ENCODE measurements at regions not wholly inside any gene's neighbourhood (a gene's known extent, or its start where the extent isn't known, plus 50 kb on each side); places are given as distances from the start of the nearest gene placed in this dataset.
A peak's percentile ranks its signal among the peaks of the same experiment; 100 is the strongest.

DNA sequence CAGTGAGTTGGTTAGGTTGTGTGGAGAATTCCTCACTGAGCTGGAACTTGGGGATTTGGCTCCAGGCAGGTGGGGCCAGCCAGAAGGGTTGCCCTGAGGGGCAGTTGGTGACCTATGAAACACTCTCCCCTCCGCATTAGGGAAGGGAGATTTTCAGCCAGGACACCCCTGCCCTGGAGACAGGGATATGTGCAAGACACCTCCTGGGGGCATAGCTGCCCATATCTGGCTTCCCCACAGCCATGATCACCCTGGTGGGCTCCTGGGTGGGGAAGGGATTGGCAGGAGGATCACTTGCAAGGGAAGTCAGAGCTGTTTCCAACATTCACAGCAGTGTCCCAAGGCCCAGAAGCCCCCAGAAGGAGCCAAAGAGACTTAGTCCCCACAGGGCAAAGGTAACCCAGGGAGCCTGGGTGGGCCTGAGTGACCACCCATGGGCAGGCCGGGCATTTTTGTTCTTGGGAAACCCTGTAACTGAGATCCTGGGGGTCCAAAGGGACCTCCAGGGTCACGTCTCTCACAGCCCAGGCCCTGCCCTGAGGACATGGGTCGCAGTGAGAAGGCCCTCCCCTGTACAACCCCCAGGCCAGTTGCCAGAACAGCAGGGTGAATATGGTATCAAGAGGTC, 145.8 kb downstream of the MRPL14 start:
- TF ChIP-seq, protein P1, sequence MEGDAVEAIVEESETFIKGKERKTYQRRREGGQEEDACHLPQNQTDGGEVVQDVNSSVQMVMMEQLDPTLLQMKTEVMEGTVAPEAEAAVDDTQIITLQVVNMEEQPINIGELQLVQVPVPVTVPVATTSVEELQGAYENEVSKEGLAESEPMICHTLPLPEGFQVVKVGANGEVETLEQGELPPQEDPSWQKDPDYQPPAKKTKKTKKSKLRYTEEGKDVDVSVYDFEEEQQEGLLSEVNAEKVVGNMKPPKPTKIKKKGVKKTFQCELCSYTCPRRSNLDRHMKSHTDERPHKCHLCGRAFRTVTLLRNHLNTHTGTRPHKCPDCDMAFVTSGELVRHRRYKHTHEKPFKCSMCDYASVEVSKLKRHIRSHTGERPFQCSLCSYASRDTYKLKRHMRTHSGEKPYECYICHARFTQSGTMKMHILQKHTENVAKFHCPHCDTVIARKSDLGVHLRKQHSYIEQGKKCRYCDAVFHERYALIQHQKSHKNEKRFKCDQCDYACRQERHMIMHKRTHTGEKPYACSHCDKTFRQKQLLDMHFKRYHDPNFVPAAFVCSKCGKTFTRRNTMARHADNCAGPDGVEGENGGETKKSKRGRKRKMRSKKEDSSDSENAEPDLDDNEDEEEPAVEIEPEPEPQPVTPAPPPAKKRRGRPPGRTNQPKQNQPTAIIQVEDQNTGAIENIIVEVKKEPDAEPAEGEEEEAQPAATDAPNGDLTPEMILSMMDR (IDR thresholded peaks at IDR 0.05), result no peak
- no peak for TF ChIP-seq POLR2A (IDR thresholded peaks at IDR 0.05)
- peaks cover 0 to 3% (median 0%) of the 10 kb centered on the region in 4 donors for H3K4me1 ChIP-seq
- H3K27ac ChIP-seq, result no peak overlapping the region
- H3K36me3 ChIP-seq, result no peaks in the 10 kb centered on the region
- no peaks in the 10 kb centered on the region for H3K9me3 ChIP-seq
- no peak overlapping the region for H3K4me3 ChIP-seq
- H3K27me3 ChIP-seq, result no peaks in the 10 kb centered on the region
- DNase-seq, result peak in 1 of 3 donors; percentile 34

DNA sequence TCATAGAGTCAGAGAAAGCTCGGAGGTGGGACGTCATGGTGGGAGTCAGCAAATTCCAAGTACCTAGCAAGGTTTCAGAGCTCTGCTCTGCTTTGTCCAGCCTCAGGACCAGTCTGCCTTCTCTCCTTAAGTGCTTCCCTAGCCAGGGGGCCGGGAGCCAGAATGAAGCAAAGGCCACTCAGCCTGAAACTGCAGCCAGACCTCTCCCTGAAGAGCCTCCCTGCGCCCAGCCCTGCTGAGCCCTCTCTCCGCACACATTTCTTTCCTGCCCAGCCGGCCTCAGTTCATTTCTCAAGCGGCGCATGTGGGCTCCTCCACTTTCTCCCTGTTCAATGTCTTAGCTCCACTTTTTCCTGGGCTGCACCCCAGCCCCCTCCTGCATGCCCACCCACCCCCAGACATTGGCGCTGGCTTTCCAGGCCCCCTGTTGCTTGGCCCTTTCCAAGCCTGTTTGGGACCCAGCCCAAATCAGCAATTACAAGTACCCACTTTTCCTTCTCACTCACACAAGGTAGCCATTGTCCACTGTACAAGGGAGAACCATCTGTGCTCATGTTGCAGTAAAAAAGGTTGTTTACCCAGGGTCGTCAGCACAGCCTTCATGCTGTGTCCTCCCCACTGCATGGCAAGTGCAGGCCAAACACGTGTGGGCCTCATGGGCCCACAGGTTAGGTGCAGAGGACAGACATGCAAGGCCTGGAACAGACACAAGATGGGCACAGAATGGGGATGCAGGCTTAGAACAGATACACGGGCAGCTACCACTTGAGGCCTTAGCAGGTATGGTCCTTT, 147.1 kb downstream of the MRPL14 start:
- TF ChIP-seq, protein P1 (IDR thresholded peaks at IDR 0.05), result no peak
- TF ChIP-seq POLR2A (IDR thresholded peaks at IDR 0.05), result no peak
- H3K36me3 ChIP-seq, result no peaks in the 10 kb centered on the region

DNA sequence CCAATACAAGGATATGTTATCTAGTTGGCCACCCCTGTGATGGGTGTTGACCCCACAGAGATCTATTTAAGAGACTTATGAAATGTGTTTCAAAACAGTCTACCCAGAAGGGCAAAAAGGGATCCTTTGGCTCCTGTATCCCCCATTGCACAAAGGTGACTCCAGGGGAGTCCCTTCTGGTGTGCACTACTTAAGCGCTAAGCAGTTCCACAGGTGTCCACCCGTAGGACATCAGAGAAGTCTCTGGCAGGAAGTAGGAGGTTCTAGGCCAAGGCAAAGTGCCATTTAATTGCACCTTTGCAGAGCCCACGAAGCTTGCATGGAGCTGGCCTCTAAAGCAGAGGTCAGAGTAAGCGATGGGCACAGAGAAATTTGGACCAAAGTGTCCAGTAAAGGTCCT, 147.7 kb downstream of the MRPL14 start:
- no peak for DNase-seq
- Histone ChIP-seq H3K4me1 (peaks cover 0 to 3% (median 0%) of the 10 kb centered on the region in 4 donors), H3K9me3 (no peaks in the 10 kb centered on the region), H3K4me3 (no peak overlapping the region), H3K27me3 (no peaks in the 10 kb centered on the region), H3K36me3 (no peaks in the 10 kb centered on the region), H3K27ac (no peak overlapping the region)
- no peak for TF ChIP-seq POLR2A (IDR thresholded peaks at IDR 0.05)
- TF ChIP-seq, protein P1 (IDR thresholded peaks at IDR 0.05), result no peak

More for the DNA sequence above, 147.1 kb downstream of the MRPL14 start:
- DNase-seq, result peak in 1 of 3 donors; percentile 40
- no peak overlapping the region for H3K4me3 ChIP-seq
- H3K27me3 ChIP-seq, result no peaks in the 10 kb centered on the region
- H3K4me1 ChIP-seq, result peaks cover 0 to 3% (median 0%) of the 10 kb centered on the region in 4 donors
- no peaks in the 10 kb centered on the region for H3K9me3 ChIP-seq
- no peak overlapping the region for H3K27ac ChIP-seq

DNA sequence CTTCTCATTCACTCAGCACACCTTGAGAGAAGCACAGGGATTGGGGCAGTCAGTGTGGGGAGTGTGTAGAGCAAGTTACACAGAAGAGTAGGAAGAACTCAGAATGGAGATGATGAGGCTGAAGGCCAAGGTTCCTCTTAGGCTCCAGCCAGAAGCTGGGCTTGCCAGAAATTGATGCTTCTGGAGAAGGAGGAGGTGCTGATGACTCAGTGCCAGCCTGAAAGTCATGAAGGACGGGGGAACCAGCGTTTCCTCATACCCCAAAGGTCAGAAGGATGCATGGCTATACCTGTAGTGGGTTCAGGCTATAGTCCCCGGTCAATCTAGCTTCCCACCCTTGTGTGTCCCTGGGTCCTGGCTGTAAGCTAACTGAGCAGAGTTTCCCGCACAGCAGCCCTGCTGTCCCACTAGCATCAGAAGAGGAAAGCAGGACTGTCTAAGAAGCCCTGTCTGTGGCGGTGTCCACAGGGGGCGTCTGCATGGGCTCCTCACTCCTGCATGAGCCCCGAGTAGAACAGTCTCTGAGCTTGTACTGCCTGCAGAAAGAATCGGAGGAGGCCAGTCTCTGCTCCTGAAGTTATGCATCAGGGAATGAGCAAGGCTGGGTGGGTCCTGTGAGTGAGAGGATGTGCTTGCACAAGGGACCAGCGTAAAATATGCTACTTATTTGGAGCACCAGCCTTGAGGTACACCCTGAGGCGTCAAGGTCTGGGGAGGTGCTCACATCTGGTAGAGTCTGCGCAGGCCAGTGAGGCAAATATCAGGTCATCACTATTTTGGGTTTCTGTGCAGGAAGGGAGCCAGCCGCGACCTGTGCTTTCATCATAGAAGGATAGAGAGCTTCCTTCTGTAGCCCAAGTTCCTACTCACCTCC, 148.5 kb downstream of the MRPL14 start:
- peak in 1 of 3 donors; percentile 41 for DNase-seq
- TF ChIP-seq, protein P1 (IDR thresholded peaks at IDR 0.05), result no peak
- TF ChIP-seq POLR2A (IDR thresholded peaks at IDR 0.05), result no peak
- H3K36me3 ChIP-seq, result no peaks in the 10 kb centered on the region

DNA sequence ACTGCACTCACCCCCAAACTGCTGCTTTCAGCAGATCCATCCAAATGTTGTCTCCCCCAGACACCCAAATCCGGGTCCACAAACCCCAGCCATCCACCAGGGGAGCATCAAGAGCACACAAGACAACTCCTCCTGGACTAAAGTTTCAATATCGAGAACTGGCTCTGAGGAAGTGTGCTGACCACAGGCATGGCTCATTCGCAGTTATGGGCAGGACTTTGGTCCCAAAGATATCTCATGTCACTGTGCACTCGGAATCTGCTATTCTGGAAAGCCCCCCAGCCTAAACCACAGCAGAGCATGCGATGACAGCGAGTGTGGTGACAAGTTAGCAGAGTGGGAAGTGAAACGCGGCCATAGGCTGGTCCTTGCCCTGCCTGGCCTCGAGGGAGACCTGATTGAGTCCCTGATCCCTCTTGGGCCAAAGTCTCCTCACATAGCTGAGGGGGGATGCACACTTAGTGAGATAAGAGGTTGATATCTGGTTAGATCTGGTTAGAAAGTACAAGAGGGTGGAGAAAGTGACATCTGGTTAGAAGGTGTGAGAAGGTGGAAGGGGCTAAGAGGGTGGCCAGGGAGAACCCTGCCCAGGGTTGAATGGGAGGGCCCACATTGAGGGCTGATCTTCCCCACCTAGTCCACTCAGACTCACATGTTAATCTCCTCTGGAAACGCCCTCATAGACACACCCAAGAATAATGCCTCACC, 149.7 kb downstream of the MRPL14 start:
- H3K27me3 ChIP-seq, result no peaks in the 10 kb centered on the region
- DNase-seq, result peak in 1 of 3 donors; percentile 45
- H3K27ac ChIP-seq, result no peak overlapping the region
- peaks cover 0 to 9% (median 2%) of the 10 kb centered on the region in 4 donors for H3K4me1 ChIP-seq
- no peak overlapping the region for H3K4me3 ChIP-seq
- H3K36me3 ChIP-seq, result no peaks in the 10 kb centered on the region
- no peak for TF ChIP-seq POLR2A (IDR thresholded peaks at IDR 0.05)
- TF ChIP-seq, protein P1 (IDR thresholded peaks at IDR 0.05), result no peak
- no peaks in the 10 kb centered on the region for H3K9me3 ChIP-seq

More for the DNA sequence above, 148.5 kb downstream of the MRPL14 start:
- Histone ChIP-seq H3K4me1 (peaks cover 0 to 3% (median 0%) of the 10 kb centered on the region in 4 donors), H3K9me3 (no peaks in the 10 kb centered on the region), H3K27ac (no peak overlapping the region), H3K27me3 (no peaks in the 10 kb centered on the region), H3K4me3 (no peak overlapping the region)
